Pons (tissue), 1 donor: ENCODE measurements at regions not wholly inside any gene's neighbourhood (a gene's known extent, or its start where the extent isn't known, plus 50 kb on each side); places are given as distances from the start of the nearest gene placed in this dataset.

ENCODE experiments used
- DNase-seq: peaks from one replicate; pipeline ENCODE4 v3.0.0-alpha.2; 2016; ENCODE audit warnings: low spot score

GRCh38 chr13:42658019-42658418 is 84.1 kb downstream of the TNFSF11 start:
- no peak for DNase-seq

GRCh38 chr13:42660333-42660965 is 86.5 kb downstream of the TNFSF11 start:
- DNase-seq: no peak

DNA sequence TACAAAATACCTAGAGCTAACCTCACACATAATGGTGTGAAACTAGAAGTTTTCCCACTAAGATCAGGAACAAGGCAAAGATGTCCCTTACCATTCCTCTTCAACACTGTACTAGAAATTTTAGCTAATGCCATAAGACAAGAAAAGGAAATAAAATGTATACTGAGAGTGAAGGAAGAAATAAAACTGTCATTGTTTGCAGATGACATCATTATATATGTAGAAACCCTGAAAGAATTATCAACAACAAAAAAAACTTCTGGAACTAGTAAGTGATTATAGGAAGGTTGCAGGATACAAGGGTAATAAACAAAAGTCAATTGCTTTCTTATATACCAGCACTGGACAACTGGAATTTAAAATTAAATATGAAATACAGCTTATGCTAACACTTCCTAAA is 93.7 kb downstream of the TNFSF11 start:
- no peak for DNase-seq

- DNase-seq: no peak
Observed at GRCh38 chr13:42671502-42671901, 97.5 kb downstream of the TNFSF11 start.

- no peak for DNase-seq
Observed at GRCh38 chr13:42673677-42674076, 99.7 kb downstream of the TNFSF11 start.

DNA sequence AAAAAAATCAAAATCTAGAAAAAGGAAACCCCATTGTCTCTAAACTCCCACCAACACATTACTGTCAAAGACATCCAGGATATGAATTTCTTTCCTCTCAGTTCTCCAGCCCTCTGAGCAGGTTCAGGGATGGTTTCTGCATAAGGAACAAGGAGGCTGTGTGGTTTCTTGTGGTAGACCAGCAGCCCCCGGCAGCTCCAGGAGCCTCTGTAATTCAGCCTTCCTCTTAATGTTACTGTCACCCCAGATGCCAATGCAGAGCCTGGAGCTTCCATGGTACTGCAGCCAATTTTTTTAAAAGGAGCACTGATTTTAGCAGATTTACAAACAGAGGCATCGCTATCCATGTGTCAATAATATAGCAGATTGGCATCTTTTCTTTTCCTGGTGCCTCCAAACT is 100.6 kb upstream of the FAM216B start:
- no peak for DNase-seq

DNA sequence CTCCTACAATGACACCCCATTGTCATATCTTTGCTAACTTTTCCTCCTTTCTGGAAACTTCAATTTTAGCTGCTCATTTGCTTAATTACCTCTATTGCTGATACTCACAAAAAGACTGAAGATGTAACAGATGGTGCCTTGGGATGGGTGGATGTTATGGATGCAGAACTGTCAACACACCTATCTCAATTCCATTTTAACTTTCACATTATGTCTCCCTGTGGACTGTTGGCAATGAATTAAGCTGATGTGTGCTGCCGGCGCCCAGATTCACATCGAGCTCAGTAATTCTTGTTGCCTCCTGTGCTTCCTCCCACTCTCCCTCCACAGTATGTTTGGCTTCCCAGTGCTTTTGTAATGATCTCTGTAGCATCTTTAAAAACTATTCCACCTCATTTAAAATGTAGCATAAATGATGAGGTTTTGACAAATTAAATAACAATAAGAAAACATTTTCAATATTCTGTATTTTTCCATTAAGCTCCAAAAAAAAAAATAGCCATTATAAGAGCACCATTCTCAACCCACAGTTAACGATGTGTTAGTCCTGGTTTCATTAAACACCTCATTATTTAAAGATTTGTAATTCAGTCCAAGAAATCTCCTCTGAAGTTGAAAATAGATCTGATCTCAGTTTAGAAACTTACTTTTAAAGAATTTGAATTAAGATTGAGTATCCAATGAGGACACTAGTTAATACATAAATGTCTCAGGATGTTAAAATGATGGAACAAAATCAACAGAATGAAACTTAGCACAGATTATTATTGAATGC is 99.9 kb upstream of the FAM216B start:
- no peak for DNase-seq

- no peak for DNase-seq
Observed at GRCh38 chr13:42684226-42684625, 97.2 kb upstream of the FAM216B start.

DNA sequence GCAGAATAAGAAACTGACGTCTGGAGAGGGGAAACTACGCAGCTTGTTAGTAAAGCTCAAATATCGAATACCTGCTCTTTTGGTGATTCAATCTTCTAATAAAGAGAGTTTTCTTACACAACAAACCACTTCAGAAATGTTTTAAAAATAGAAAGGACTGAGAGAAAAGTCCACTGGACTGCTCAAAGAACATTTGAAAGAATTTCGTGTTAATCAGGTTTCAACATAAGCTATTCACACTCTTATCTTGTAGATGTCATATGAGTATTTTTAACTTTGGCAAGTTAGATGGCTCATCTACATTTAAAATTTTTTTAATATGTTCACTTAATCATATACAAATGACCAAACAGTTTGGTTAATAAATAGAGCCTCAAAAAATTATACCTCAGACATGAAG is 95.6 kb upstream of the FAM216B start:
- DNase-seq: no peak

DNA sequence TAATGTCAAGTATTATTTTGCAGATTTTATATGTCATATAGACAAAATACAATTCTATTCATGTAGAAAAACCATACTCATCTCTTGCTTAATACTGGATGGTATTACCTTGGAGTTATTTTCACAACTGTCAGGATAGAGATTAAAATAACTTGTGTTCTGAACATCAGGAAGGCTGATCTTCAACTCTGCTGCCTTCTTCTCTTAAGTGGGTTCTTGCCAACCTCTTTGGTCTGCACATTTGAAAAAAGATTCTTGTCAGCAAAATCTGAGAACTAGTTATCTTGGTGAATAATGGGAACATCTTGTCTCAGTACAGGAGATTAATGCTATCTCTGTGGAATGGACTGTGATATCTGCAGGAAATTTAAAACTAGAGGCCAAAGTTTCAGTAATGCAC is 95.2 kb upstream of the FAM216B start:
- no peak for DNase-seq

- DNase-seq: no peak
Observed at GRCh38 chr13:42688821-42689220, 92.6 kb upstream of the FAM216B start.

DNA sequence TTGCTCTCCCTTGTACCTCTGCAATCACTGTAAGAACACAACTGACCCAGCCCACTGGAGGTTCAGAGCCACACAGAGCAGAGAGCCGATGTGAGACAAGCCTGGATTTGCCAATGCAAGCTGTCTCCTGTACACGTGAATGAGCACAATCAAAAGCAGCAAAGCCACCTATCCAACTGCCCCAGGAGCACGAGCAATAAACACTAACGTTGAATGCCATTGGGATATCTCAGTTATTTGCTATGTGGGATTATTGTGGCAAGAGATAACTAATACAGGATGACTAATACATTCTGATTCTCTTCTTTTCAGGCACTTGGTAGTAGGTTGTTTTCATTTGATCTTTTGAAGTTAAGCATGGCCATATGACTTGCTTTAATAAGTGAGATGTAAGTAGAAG is 85.2 kb upstream of the FAM216B start:
- no peak for DNase-seq

GRCh38 chr13:42699912-42700311 is 81.5 kb upstream of the FAM216B start:
- DNase-seq: no peak

DNA sequence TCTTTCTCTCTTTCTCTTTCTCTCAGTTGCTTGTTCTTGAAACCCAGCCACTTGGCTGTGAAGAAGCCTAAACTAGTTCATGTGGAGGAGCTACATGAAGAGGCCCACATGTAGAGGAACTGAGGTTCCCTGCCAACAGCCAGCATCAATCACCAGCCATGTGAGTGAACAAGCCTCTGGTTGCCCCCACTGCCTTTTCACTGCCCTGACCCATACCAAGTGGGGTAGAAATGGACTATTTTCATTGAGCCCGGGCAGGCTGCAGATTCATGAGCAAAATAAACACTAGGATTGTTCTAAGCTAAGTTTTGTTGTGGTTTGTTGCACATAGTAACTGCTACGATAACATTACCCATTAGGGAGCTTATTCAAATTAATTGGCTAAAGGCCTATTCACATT is 78.7 kb upstream of the FAM216B start:
- peak; percentile 2 for DNase-seq

GRCh38 chr13:42703740-42704139 is 77.6 kb upstream of the FAM216B start:
- no peak for DNase-seq

GRCh38 chr13:42706286-42706685 is 75.1 kb upstream of the FAM216B start:
- DNase-seq: no peak

- DNase-seq: no peak
Observed at GRCh38 chr13:42707048-42707447, 74.3 kb upstream of the FAM216B start.

DNA sequence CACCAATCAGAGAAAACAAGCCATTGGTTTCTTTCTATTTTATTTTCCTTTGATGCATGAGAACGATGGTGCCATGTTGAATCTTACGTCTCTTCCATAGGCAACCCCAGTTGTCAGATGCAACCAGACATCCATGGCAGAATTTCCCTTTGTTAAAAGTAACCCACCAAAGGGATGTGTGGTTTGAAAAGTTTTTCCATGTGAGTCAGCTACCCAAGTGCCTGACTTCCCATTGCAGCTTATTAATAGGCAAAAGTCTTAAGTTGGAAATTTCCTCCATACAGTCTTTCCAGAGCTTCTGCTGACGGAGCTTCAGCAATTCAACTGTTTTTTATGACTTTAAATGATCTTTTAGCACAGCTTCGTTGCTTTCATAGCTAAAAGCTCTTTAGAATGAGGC is 73.8 kb upstream of the FAM216B start:
- no peak for DNase-seq

- DNase-seq: no peak
Observed at GRCh38 chr13:42708391-42708790, 73.0 kb upstream of the FAM216B start.

- no peak for DNase-seq
Observed at GRCh38 chr13:42709276-42709675, 72.1 kb upstream of the FAM216B start.

- DNase-seq: no peak
Observed at GRCh38 chr13:42715909-42716308, 65.5 kb upstream of the FAM216B start.

DNA sequence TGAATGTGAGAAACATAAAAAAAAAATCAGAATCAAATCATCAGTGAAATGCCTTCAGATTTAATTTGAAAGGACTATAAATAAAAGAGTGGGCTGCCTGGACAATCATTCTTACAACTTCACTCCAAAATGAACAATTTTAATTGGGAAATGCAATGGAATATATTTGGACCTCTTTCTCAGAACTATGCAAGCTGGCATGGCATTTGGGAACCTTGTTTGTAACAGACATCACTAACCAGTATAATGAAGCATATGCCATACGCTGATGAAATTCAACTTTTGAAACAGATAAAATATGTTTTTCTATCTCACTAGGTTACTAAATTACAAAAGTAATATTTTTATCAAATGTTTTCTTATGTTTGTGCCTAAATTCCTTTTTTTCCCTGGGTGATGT is 64.2 kb upstream of the FAM216B start:
- no peak for DNase-seq

GRCh38 chr13:42720113-42720857 is 61.1 kb upstream of the FAM216B start:
- DNase-seq: no peak
